Kidney (tissue), 13 donors: ENCODE measurements at regions not wholly inside any gene's neighbourhood (a gene's known extent, or its start where the extent isn't known, plus 50 kb on each side); places are given as distances from the start of the nearest gene placed in this dataset.

Experiments
- DNase-seq, 5 donors: peaks; one replicate each; pipeline ENCODE4 v3.0.0-alpha.2; 2013 to 2020
- FAIRE-seq: peaks from 2 replicates; lab custom pipeline; 2012; peaks lifted over from hg19 to GRCh38; lab: Jason Lieb, UNC
- H3K27ac ChIP-seq, 2 donors: one replicate each; pipeline ENCODE4 v1.7.0; 2013; ENCODE audit warnings: low read depth in 2 of 2, low read length in 2 of 2, inconsistent platforms in 1 of 2
- H3K27me3 ChIP-seq: one replicate; pipeline ENCODE4 v1.7.1; 2013; ENCODE audit warnings: low read length, inconsistent platforms; ENCODE audit not compliant: control insufficient read depth, insufficient read depth
- H3K36me3 ChIP-seq, 3 donors: one replicate each; pipeline versions ENCODE4 v1.7.0 to v1.7.1; 2013; ENCODE audit warnings: low read length in 3 of 3, control low read depth in 1 of 3, inconsistent platforms in 1 of 3; ENCODE audit not compliant: insufficient read depth in 3 of 3, control insufficient read depth in 2 of 3
- H3K4me1 ChIP-seq, 3 donors: one replicate each; pipeline versions ENCODE4 v1.7.0 to v1.7.1; 2013; ENCODE audit warnings: low read length in 3 of 3, inconsistent platforms in 1 of 3, low read depth in 1 of 3; ENCODE audit not compliant: control insufficient read depth in 2 of 3, insufficient read depth in 2 of 3
- H3K4me3 ChIP-seq, 3 donors: one replicate each; pipeline versions ENCODE4 v1.7.0 to v1.8.1; 2013; ENCODE audit warnings: low read length in 3 of 3, control low read depth in 1 of 3, inconsistent platforms in 1 of 3
- H3K9ac ChIP-seq, 3 donors: one replicate each; pipeline versions ENCODE4 v1.7.0 to v1.7.1; 2013; ENCODE audit warnings: low read length in 3 of 3, control low read depth in 1 of 3, inconsistent platforms in 1 of 3
- H3K9me3 ChIP-seq, 3 donors: one replicate each; pipeline versions ENCODE4 v1.7.0 to v1.7.1; 2013; ENCODE audit warnings: low read length in 3 of 3, control low read depth in 1 of 3, inconsistent platforms in 1 of 3; ENCODE audit not compliant: control insufficient read depth in 2 of 3, insufficient read depth in 1 of 3
- intact Hi-C: fragments of 100-400 bp; cut with DNase I; formaldehyde crosslinking; loops from one replicate; pipeline ENCODE4 v1.11.1; 2022
- TF ChIP-seq, protein P1 (sequence below): IDR thresholded peaks from 3 replicates; pipeline ENCODE4 v1.5.1; 2012; ENCODE audit warnings: mild to moderate bottlenecking, moderate library complexity, borderline replicate concordance; ENCODE audit not compliant: insufficient read depth; ENCODE audit errors: extremely low read depth
- donor health status: control.
- donor health status: control.
- donor health status: control.
- donor health status: control.
- donor health status: control.
- donor health status: DM: yes; HTN: yes; CAD: no.
- donor health status: Normal renal cell carcinoma (clear cell type).

DNA sequence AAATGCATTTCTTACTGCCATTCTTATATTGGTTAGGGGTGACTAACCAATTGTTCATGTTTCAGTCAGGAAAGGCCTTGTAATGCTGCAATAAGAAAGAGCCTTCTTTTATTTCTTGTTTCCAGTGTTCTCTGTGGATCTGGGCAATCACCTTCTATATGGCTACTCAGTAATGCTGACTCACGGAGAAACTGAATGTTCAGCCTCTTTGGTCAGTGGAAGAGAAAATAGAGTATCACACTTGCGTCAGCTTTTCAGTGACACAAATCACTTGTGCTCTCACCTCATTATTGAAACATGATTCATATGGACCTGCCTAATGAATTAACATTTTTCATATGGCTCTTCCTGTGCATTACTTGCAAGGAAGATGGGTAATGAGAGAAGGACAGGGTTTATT is 243.9 kb upstream of the POT1 start:
- no peak overlapping the region for H3K9ac ChIP-seq
- FAIRE-seq = no peak
- no peaks in the 10 kb centered on the region for H3K27me3 ChIP-seq
- intact Hi-C loops = no loop called here
- DNase-seq = no peak
- no peaks in the 10 kb centered on the region for H3K9me3 ChIP-seq
- no peaks in the 10 kb centered on the region for H3K4me1 ChIP-seq
- no peak overlapping the region for H3K4me3 ChIP-seq
- TF ChIP-seq, protein P1, sequence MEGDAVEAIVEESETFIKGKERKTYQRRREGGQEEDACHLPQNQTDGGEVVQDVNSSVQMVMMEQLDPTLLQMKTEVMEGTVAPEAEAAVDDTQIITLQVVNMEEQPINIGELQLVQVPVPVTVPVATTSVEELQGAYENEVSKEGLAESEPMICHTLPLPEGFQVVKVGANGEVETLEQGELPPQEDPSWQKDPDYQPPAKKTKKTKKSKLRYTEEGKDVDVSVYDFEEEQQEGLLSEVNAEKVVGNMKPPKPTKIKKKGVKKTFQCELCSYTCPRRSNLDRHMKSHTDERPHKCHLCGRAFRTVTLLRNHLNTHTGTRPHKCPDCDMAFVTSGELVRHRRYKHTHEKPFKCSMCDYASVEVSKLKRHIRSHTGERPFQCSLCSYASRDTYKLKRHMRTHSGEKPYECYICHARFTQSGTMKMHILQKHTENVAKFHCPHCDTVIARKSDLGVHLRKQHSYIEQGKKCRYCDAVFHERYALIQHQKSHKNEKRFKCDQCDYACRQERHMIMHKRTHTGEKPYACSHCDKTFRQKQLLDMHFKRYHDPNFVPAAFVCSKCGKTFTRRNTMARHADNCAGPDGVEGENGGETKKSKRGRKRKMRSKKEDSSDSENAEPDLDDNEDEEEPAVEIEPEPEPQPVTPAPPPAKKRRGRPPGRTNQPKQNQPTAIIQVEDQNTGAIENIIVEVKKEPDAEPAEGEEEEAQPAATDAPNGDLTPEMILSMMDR = no peak
- no peaks in the 10 kb centered on the region for H3K36me3 ChIP-seq
- no peak overlapping the region for H3K27ac ChIP-seq

DNA sequence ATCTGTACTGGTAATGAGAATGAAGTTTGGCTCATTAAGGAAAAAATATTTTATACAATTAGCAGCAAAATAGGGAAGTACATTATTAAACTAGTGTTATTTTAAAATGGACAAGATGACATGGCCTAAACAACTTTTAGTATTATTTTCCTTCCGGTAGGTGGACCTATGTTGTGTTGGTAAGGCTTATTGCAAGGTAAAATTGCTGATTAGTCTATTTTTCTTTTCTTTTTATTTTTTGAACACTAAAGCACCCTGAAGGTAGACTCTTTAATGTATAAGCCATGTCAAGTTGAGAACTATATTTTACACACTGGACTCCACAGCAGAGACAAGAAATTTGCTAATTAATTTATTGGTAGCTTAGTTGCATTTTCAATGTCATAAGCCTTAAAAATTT is 239.5 kb upstream of the POT1 start:
- H3K4me1 ChIP-seq = no peaks in the 10 kb centered on the region
- no peaks in the 10 kb centered on the region for H3K9me3 ChIP-seq
- intact Hi-C loops = no loop called here
- no peaks in the 10 kb centered on the region for H3K27me3 ChIP-seq
- no peak for FAIRE-seq
- H3K4me3 ChIP-seq = no peak overlapping the region
- DNase-seq = no peak
- H3K9ac ChIP-seq = no peak overlapping the region
- no peak overlapping the region for H3K27ac ChIP-seq
- H3K36me3 ChIP-seq = no peaks in the 10 kb centered on the region
- TF ChIP-seq, protein P1 = no peak

GRCh38 chr7:125154930-125155329 is 225.3 kb upstream of the POT1 start:
- Histone ChIP-seq H3K4me3 (no peak overlapping the region), H3K36me3 (no peaks in the 10 kb centered on the region), H3K4me1 (no peaks in the 10 kb centered on the region), H3K9me3 (no peaks in the 10 kb centered on the region), H3K27ac (no peak overlapping the region), H3K27me3 (no peaks in the 10 kb centered on the region), H3K9ac (no peak overlapping the region)
- TF ChIP-seq, protein P1 = no peak
- intact Hi-C loops = no loop called here
- FAIRE-seq (no peak), DNase-seq (no peak)

DNA sequence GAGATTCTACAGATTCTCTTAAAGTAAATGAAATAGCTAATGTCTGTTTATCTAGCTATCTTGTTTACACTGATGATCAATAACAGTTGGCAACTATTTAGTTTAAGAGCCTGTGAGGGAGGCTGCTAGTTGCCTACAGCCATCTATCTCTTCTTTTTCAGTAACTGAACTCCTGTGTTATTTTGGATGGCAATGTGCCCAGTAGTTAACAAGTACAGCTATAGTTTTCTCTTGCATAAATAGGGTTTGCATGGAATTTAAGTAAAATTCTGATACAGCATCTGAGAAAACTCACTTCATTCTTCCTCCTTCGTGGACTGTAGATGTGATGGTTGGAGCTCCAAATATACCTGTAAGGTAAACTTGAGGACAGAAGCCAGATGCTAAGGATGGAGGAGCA is 219.5 kb upstream of the POT1 start:
- H3K4me3 ChIP-seq = no peak overlapping the region
- H3K27ac ChIP-seq = no peak overlapping the region
- H3K27me3 ChIP-seq = no peaks in the 10 kb centered on the region
- H3K36me3 ChIP-seq = no peaks in the 10 kb centered on the region
- intact Hi-C loops = no loop called here
- no peaks in the 10 kb centered on the region for H3K4me1 ChIP-seq
- no peak overlapping the region for H3K9ac ChIP-seq
- DNase-seq (peak in 1 of 5 donors; percentile 9), FAIRE-seq (no peak)
- no peaks in the 10 kb centered on the region for H3K9me3 ChIP-seq
- TF ChIP-seq, protein P1 = no peak
